HG02938 (cell line): ENCODE measurements at regions not wholly inside any gene's neighbourhood (a gene's known extent, or its start where the extent isn't known, plus 50 kb on each side); places are given as distances from the start of the nearest gene placed in this dataset.
A peak's percentile ranks its signal among the peaks of the same experiment; 100 is the strongest.

ENCODE experiments used
- ATAC-seq: cut with Tn5 transposase; IDR thresholded peaks from one replicate; pipeline ENCODE4 v1.9.1; 2021; ENCODE audit warnings: mild to moderate bottlenecking, moderate library complexity; ENCODE audit not compliant: unreplicated experiment

DNA sequence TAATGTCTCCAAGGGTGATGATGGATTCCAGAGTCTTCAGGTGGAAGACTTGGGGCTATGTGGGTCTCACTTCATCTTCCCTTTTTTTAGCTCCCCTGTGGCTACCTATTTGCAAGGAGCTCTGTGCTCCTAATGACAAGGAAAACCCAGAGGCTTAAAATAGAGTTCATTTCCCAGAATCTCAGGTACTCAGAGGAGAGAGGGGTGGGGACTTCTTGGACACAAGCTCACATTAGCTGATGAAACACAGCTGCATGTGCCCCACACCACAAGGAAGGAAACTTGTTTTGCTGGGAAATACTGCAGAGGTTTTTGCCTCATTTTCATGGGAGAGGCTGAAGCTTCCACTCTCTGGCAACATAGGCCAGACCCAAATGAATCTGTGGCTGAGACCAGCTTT is 138.6 kb upstream of the SLC1A4 start:
- no peak for ATAC-seq

DNA sequence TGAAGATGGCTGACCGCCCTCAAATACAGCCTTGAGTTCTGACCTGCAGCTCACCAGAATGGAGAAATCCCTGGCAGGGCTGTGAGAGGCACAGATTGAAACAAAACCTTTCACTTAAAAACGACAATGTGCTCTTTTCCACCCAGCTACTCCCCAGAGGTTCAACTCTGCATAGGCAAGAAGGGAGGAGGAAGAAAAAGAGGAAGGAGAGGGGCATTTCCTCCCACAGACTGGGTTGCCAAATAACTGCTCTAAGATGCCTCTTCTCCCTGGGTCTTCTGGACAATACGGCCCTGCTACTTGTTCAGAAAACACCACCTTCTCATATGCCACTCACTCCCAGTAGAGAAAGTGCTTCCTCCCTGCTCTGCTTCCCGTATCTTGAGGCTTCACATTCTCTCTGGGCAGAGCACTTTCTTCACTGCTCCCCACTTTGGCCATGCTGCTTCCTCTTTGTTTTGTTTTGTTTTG is 136.4 kb upstream of the SLC1A4 start:
- ATAC-seq: no peak

DNA sequence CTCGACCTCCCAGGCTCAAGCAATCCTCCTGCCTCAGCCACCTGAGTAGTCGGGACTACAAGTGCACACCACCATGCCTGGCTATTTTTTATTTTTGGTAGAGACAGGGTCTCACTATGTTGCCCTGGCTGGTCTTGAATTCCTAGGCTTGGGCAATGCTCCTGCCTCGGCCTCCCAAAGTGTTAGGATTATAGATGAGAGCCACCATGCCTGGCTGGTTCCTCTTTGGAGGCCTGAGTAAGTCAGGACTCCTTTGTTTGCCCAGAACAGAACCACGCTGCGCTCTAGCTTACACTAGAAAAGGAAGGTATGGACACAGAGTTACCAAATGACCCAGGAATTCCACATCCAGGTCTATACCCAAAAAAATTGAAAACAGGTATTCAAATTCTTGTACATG is 135.9 kb upstream of the SLC1A4 start:
- ATAC-seq: no peak

DNA sequence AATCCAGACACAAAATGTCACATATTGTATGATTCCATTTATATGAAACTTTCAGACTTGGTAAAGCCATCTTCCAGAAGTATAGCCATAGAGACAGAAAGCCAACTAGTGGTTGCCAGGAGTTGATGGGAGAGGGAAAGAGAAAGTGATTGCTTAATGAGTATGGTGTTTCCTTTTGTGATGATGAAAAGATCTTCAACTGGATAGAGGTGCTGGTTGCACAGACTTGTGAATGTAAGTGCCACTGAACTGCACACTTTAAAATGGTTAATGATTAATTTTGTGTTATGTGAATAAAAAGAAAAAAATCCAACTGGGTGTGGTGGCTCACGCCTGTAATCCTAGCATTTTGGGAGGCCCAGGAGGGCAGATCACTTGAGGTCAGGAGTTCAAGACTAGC is 135.3 kb upstream of the SLC1A4 start:
- no peak for ATAC-seq

DNA sequence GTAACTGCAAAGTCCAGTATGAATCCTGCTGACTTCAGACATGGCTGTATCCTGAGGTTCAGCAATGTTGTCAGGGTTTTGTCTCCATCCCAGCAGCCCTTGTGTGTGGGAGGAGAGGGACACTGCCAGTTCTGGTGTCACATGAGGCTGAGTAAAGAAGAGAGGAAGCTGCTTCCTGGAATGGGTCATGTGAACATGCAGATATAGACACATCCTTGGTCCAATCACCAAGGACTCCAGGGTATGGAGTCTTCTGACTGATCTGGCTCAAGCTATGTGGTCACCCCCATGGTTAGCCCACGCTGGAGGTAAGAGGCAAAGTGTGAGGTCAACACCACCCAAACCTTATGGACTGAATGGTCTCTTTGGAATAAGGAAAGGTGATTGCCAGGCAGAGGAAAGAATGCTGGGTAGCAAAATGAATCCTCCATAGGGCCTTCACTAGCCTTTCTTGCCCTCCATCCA is 134.4 kb upstream of the SLC1A4 start:
- no peak for ATAC-seq

DNA sequence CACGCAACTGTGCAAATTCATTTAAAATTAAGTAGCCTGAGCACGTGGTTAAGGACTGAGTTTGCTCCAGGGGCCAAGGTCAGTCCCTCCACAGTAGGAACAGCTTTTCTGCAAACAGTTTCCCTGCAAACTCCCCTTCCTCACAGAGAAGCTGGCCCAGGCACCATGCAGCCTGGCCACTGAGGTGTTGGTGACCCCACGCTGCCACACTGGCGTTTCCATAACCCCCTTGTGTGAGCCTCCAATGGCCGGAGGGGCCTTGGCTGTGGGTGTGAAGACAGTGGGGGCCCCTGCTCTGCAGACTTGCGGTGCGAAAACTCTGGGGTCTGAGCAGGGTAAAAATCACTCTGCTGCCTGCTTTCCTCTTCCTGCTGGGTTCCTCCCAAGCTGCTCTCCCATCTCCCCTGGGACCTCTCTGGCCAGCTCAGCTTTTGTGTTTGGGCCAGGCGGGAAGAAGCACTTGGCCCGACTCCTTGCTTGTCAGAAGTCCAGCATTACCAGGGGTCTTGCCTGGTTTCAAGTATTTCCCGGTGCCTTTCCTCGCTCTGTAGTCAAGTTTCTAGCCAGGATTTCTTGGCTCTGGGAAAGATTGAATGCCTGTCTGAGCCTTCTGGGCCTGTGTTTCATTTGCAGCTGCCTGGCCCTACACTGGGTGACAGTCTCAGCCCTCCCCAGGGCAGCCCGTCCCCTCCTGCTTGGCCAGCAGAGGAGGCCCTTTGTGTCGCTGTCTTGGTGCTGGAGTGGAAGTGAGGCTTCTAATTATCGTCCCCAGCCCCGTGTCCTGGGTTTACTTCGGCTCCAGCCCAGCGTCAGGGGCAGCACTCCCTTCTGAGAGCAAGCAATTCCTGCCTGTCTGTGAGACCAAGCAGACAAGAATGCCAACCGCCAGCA is 131.4 kb upstream of the SLC1A4 start:
- ATAC-seq: no peak

DNA sequence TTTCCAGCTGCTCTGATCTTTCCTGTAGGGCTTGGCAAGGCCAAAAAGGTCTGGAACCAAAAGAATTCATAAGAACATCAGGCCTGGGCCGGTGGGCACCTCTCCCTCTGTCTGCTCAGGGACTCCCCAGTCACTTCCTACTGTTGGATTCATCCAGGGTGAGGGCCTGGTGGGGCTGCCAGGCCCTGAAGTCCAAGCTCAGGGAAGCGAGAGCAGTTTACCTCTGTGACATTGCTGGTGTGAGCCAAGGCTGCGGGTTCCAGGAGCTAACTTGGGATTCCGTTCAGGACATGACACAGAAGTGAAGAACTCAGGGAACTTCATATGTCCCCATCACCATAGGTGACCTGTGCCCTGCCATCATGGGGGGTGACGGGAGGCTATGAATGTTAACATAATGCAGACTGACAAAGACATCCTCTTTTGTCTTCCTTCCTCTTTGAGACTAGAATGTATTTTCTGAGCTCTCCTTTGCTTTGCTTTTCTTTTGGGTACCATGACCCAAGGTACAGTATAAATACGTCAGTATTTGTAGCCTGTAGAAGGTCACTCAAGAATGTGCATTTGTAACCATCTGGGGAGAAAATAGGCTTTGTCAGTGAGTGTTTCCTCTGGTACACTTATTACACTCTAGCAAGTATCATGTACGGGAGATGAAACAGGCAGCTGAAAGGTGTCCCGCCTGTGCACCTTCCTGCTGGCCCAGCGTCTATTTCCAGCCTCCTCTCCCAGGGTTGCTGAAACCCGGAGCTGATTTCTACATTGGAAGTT is 130.5 kb upstream of the SLC1A4 start:
- no peak for ATAC-seq

DNA sequence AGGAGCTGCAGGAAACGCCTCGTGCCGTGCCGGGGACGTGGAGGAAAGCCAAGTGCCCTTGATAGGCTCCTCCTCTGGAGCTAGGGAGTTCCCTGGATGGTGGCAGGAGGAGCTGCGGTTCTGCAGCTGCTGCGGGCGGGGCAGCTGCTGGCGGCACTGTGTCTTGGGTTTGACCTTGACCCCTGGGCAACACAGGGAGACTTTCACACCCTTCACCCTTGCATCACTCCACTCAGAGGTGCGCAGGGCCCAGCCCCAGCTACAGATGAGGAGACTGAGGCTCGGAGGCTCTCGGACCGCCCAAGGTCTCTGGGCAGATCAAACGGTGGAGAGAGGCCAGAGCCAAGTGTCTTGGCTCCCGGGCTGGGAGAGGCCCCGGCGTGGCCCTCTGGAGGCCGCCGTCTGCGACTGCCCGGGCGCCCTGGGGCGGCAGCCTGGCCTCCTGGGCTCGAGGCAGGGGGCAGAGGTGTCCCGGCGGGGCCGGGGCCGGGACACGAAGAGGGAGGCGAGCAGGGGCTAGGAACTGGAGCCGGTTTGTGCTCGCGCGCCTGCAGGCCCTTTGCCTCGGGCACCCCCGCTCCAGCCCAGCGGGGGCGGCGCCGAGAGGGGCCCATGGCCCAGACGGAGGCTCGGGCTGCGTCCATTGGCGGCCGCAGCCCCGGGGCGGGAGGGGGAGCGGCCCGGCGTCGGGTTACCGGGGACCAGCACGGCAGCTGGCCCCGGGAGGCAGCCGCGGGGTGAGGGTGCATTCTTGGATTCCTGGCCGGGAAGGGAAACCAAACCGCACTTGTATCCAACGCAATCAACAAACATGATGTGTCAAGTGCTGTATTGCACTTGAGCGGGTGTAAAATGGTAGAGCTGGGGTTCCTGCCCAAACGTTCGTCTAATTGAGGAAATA is 129.6 kb upstream of the SLC1A4 start:
- ATAC-seq: no peak

DNA sequence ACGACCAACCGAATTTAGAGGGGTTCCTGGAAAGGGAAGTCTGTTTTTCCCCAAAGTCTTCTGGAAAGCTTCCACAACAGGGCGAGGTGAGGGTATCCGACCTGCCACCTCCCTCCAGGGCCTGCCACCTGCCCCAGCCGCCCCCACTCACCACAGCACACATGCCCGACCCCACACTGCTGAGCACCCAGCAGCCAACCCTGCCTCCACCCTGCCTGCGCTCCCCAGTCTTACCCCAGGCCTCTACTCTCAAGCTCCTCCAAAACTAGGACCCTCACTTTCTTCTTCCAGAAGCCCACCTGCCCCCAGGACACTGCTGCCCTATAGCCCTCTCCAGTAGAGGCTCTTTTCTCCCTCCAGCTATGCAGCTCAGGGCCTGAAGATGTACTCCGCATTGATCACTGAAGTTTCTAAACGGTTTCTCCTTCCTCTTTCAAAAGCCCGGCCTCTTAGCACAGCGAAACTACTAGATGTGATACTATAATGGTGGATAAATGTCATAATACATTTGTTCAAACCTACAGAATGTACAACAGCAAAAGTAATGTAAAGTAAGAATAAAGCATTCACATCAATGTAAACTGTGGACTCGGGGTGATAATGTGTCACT is 128.8 kb upstream of the SLC1A4 start:
- ATAC-seq: peak; percentile 39

DNA sequence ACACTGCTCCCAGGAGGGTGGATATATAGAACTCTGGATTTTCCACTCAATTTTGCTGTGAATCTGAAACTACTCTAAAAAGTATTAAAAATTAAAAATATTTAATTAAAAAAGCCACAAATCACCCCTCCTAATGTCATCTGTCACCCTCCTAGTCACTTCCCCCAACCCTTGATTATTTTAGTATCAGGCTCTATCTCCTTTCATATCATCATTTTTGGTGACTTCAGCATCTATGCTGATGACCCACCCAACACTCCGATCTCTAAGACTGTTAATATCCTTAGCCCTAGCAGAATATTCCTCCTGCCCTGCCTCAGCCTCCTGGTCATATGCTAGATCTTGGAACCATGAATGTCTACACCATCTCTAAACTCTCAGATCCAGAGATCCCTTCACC is 128.3 kb upstream of the SLC1A4 start:
- no peak for ATAC-seq

DNA sequence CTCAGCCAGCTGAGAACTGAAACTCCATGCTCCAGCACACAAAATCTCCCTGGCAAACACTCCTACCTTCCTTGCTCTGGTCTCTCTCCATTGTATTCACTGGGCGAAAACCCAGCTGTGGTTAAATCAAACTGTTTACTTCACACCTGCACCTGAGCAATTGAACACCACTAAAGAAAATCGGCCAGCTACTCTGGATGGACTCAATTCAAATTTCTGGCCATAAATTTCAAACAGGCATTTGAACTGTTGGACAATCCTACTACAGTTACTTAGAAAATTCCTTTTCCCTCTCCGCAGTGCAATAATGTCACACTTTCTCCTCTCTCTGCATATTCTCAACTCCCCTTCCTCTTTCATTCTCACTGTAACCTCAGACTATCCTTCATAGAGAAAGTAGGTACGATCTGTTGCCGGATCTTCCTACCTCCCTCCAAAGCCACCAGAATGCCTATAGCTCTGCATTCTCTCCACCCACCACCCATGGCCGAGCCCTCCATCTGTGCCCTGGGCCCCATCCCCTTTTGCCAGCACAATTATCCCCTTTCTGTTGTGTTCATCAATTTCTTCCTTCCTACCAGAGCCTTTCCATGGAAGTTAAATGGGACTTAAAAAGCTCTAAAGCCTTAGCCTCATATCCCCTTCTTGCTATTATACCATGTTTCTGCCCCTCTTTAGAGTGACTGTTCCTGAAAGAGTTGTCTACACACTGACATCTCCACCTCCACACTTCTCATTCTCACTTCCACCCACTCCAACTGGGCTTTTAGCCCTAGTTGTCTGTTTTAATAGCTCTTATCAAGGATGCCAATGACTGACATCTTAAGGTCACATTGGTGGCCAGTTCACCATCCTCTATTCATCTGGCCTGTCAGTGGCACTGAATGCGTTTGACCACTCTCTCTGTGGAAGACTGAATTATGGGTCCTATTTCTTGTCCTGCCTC is 127.5 kb upstream of the SLC1A4 start:
- ATAC-seq: no peak

DNA sequence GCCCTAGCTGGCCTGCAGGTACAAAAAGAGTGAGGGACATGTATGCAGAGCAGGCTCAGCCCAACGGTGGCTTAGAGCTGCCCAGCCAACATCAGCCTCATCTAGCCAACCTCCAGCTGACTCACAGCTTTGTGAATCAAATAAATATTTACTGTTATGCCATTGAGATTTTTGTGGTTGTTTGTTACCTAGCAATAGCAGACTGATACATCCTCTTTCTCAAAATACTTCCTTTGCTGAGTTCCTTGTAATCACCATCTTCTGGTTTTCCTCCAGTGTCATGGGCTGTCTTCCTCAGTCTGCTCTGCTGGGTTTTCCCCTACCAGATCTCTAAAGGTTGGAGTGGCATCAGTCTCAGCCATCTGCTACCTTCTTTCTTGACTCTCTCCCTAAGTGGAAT is 126.6 kb upstream of the SLC1A4 start:
- no peak for ATAC-seq

DNA sequence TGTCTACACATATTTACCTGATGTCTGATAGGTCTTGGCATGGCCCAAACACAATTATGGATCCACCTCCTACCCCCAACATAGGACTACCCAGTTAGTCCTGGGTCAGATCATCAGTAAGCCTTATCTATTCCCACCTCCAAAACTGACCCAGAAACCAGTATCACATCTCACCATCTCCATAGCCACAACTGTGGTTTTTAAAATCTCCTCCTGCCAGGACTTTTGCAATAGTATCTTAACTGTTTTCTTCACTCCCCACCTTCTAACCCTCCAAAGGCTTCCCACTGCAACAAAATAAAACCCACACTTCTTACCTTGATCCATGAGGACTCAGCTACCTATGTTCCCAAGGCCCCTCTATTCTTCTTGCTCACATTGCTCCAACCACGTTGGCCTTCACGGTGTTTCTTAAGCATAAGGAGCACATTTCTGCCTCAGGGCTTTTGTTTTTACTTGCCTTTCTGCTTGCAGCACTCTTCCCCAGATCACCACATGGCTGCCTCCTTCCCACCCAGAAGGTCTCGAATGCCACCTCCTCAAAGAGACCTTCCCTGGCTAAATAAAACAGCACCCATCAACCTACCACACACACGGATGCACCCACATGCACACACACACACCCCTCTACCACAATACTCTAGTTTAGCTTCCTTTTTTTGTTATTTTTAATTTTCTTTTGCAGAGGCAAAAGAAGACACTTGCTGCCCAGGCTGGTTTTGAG is 125.9 kb upstream of the SLC1A4 start:
- ATAC-seq: no peak

DNA sequence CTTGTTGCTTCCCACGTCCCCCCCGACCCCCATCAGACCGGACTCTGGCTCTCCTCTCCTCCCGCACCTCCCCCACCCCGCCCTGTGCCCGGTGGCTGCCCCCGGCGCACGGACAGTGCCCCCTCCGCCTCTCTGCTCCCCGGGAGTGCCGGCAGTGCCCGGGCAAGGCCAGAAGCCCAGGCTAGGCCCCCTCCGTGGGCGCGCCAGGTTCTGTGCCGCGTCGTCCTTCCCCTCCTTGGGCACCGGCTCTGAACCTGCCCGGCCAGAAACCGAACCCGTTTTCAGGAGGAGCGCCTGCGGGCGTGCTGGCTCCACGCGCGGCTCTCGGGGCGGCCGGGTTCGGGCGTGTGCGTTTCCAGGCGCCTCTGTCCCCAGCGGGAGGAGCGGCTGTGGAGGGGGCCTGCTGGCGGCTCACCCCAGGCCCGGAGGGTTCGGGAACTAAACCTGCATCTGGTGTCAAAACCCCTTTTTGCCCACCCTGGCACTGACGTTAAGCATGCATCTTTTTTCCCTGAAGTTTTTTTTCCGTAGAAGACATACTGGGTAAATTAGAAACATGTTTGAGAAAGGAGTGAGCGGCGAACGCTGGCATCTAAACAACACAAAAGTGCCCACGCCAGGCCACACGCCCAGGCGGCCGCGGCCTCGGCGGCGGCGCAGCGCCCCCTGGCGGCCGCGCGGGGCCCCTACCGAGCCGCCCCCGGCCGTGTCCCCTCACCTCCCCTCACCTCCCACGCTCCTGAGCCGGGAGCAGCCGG is 123.9 kb upstream of the SLC1A4 start:
- peak; percentile 51 for ATAC-seq

DNA sequence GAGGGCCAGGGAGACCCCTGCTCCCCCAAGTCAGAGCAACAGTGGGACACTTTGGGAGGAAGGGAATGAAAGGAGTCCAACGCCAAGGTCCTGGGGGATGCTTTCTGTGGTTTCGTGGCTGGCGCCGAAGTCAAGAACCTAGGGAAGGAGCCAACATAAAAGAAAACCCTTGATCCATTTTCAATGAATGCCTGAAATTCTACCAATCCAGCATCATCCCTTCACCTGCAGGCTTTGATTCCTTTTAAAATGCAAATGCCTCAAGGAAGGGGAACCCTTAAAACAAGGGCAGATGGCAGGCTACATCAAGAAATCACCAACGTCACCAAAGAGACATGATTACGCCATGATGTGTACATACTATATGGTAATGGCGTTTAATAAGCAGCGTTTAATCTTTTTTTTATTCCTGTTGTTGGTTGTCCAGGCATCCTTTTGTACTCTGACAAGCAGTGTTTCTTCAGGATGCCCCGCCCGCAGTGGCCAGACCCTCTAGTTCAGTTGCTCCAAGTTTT is 123.3 kb upstream of the SLC1A4 start:
- no peak for ATAC-seq

DNA sequence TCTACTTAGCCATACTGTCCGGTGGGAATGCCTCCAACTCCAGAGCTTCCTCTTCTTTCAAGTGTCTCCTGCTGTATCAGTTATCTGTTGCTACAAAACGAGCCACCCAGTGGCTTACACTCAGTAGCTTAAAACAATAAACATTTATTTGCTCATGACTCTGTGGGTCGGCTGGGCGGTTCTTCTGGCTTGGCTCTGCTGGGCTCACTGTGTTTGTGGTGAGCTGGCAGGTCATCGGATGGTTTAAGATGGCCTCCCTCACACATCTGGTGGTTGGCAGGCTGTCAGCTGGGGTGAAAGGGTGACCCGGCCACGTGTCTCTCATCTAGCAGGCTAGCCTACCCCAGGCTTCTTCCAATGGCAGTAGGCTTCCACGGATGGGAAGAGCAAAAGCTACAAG is 122.4 kb upstream of the SLC1A4 start:
- no peak for ATAC-seq

DNA sequence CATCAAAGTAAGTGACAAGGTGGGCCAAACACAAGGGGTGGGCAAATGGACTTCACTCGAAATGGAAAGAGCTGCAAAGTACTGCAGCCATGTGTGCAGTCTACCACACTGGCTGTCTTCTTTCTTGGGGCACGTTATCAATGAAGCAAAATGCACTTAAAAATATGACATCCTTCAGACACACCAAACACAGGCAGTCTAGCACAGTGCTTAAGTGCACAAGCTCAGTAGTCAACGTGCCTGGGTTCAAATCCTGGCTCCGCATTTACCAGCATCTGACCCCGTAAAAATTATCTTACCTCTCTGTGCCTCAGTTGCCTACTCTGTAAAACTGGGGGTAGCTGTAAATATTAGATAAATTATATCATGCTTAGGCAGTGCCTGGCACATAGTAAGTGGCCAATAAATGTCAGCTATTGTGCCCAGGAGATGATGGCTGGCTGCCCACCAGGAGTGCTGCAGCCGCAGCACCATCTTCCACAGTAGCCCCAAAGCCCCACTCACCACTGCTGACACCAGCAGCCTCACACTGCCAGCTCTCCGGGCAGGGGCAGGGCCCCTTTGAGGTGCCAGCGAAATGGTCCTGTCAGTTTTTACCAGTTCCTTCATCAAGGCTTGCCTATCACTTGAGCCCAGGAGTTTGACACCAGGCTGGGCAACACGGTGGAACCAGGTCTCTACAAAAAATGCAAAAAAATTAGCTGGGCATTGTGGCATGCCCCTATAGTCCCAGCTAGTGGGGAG is 121.8 kb upstream of the SLC1A4 start:
- ATAC-seq: no peak
